ENCODE measurements at regions not wholly inside any gene's neighbourhood (a gene's known extent, or its start where the extent isn't known, plus 50 kb on each side); places are given as distances from the start of the nearest gene placed in this dataset.

DNA sequence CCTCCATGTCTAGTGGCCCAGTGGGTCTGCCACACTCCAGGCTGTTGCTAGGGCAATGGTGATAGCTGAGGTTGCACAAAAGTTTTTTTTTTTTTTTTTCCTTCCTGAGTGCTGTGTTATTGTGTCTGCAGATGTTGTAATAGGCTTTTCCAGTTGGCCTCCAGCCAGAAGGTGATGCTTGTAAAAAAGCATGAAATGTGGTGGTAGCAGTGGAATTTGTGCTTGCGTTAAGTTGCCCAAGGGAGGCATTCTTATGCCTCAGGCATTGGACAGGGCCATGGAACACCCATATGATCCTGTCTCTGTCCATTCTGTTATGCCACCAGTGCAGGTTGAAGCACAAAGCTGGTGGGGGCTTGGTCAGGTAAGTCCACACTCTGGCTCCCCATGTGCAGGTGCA, 660.5 kb upstream of the SPANXN1 start:
- H3K27me3 Mint-ChIP-seq, result no peaks in the 10 kb centered on the region
- Histone ChIP-seq H3K4me3 (ENCODE audit: low read length) (no peak overlapping the region), H3K9me3 (ENCODE audit: control insufficient read depth in 1 of 2, insufficient read depth in 1 of 2, low read length in 2 of 2) (no peaks in the 10 kb centered on the region), H3K27me3 (ENCODE audit: control insufficient read depth in 1 of 2, insufficient read depth in 2 of 2, low read length in 2 of 2) (no peaks in the 10 kb centered on the region), H3K27ac (ENCODE audit: low read depth in 1 of 2, low read length in 2 of 2) (no peak overlapping the region), H3K36me3 (ENCODE audit: insufficient read depth, low read length) (no peaks in the 10 kb centered on the region), H3K4me1 (ENCODE audit: insufficient read depth, low read length) (no peaks in the 10 kb centered on the region)
- ATAC-seq (ENCODE audit: poor library complexity) (no peak), DNase-seq (no peak)
- no peaks in the 10 kb centered on the region for H3K4me1 Mint-ChIP-seq (ENCODE audit: low read depth)
- no peak overlapping the region for H3K4me3 Mint-ChIP-seq
- POLR2A ChIA-PET, result no interaction called here
- TF ChIP-seq, protein P1, sequence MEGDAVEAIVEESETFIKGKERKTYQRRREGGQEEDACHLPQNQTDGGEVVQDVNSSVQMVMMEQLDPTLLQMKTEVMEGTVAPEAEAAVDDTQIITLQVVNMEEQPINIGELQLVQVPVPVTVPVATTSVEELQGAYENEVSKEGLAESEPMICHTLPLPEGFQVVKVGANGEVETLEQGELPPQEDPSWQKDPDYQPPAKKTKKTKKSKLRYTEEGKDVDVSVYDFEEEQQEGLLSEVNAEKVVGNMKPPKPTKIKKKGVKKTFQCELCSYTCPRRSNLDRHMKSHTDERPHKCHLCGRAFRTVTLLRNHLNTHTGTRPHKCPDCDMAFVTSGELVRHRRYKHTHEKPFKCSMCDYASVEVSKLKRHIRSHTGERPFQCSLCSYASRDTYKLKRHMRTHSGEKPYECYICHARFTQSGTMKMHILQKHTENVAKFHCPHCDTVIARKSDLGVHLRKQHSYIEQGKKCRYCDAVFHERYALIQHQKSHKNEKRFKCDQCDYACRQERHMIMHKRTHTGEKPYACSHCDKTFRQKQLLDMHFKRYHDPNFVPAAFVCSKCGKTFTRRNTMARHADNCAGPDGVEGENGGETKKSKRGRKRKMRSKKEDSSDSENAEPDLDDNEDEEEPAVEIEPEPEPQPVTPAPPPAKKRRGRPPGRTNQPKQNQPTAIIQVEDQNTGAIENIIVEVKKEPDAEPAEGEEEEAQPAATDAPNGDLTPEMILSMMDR (IDR thresholded peaks at IDR 0.05), result no peak
- no peak overlapping the region for H3K27ac Mint-ChIP-seq
- intact Hi-C loops (cut with DNase I, micrococcal nuclease), result no loop called here
- CTCF ChIA-PET, result no interaction called here
- no peaks in the 10 kb centered on the region for H3K9me3 Mint-ChIP-seq
- no peaks in the 10 kb centered on the region for H3K36me3 Mint-ChIP-seq (ENCODE audit: low read depth)

DNA sequence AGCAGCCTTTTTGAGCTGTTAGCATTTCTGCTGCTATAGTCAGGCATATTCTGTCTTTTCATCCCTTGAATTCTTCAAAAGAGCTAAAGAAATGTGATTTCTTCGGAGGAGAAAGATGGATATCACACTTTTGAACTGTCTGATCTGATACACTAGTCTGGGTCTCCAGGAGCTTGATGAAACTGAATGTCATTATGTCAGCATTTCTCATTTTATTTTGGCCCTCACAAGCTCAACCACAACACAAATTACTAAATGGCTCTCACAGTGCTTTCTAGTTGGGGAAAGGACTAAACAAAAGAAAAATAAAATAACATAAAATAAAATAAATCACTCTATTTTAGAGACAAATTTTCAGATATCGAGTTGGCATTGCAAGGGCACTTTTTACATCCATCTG, 655.3 kb upstream of the SPANXN1 start:
- Mint-ChIP-seq H3K4me3 (no peak overlapping the region), H3K27ac (no peak overlapping the region), H3K4me1 (ENCODE audit: low read depth) (no peaks in the 10 kb centered on the region), H3K36me3 (ENCODE audit: low read depth) (no peaks in the 10 kb centered on the region), H3K27me3 (no peaks in the 10 kb centered on the region), H3K9me3 (no peaks in the 10 kb centered on the region)
- ATAC-seq (ENCODE audit: poor library complexity) (no peak), DNase-seq (no peak)
- Histone ChIP-seq H3K4me1 (ENCODE audit: insufficient read depth, low read length) (no peaks in the 10 kb centered on the region), H3K9me3 (ENCODE audit: control insufficient read depth in 1 of 2, insufficient read depth in 1 of 2, low read length in 2 of 2) (no peaks in the 10 kb centered on the region), H3K27me3 (ENCODE audit: control insufficient read depth in 1 of 2, insufficient read depth in 2 of 2, low read length in 2 of 2) (no peaks in the 10 kb centered on the region), H3K4me3 (ENCODE audit: low read length) (no peak overlapping the region), H3K36me3 (ENCODE audit: insufficient read depth, low read length) (no peaks in the 10 kb centered on the region), H3K27ac (ENCODE audit: low read depth in 1 of 2, low read length in 2 of 2) (no peak overlapping the region)
- ChIA-PET CTCF (no interaction called here), POLR2A (no interaction called here)
- TF ChIP-seq, protein P1 (IDR thresholded peaks at IDR 0.05), result no peak
- intact Hi-C loops (cut with DNase I, micrococcal nuclease), result no loop called here

DNA sequence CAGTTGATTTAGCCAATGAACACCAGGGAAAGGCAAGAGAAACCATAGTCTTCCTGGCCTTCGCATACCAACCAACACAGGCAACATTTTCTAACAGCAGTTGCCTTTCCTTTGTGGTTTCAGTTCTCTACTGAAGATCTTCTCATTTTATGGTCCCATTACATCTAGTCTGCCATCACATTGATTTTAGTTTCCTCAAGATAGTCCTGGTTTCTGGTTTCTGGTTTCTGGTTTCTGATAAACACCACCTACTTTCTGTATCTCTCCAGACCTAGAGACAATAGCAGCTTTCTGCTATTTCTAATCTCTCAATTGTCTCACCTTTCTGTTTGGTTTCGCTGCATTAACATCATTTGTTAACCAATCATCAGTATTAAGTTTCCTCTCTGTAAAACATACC, 646.3 kb upstream of the SPANXN1 start:
- intact Hi-C loops (cut with DNase I, micrococcal nuclease), result no loop called here
- ATAC-seq (ENCODE audit: poor library complexity) (no peak), DNase-seq (no peak)
- Histone ChIP-seq H3K27ac (ENCODE audit: low read depth in 1 of 2, low read length in 2 of 2) (no peak overlapping the region), H3K4me1 (ENCODE audit: insufficient read depth, low read length) (no peaks in the 10 kb centered on the region), H3K36me3 (ENCODE audit: insufficient read depth, low read length) (no peaks in the 10 kb centered on the region), H3K9me3 (ENCODE audit: control insufficient read depth in 1 of 2, insufficient read depth in 1 of 2, low read length in 2 of 2) (no peaks in the 10 kb centered on the region), H3K27me3 (ENCODE audit: control insufficient read depth in 1 of 2, insufficient read depth in 2 of 2, low read length in 2 of 2) (no peaks in the 10 kb centered on the region), H3K4me3 (ENCODE audit: low read length) (no peak overlapping the region)
- peaks cover 3% of the 10 kb centered on the region for H3K9me3 Mint-ChIP-seq
- H3K27ac Mint-ChIP-seq, result no peak overlapping the region
- no peak overlapping the region for H3K4me3 Mint-ChIP-seq
- H3K4me1 Mint-ChIP-seq (ENCODE audit: low read depth), result no peaks in the 10 kb centered on the region
- TF ChIP-seq, protein P1 (IDR thresholded peaks at IDR 0.05), result no peak
- CTCF ChIA-PET, result no interaction called here
- POLR2A ChIA-PET, result no interaction called here
- H3K27me3 Mint-ChIP-seq, result no peaks in the 10 kb centered on the region
- H3K36me3 Mint-ChIP-seq (ENCODE audit: low read depth), result no peaks in the 10 kb centered on the region

All from CD4-positive, alpha-beta T cell (primary cell).